ENCODE measurements at regions not wholly inside any gene's neighbourhood (a gene's known extent, or its start where the extent isn't known, plus 50 kb on each side); places are given as distances from the start of the nearest gene placed in this dataset.

DNA sequence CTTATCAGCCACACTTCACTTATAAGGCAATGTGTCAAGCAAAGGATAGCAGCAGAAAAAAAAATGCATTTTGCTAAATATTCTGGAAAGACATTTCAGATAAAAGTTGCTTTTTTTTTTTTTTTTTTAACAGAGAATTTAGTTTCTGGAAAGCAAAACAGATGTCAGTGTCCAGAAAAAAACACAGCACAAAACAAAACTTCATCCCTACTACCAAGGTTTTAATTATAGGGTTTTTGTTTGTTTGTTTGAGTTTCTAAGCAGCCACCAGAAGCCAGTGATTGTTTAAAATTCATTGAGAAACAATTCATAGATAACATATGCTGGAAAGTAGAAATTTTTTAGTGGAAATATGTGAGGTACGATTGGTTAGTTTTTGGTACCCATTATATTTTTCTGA is 1202.7 kb downstream of the OTOL1 start:
- DNase-seq, result no peak
- Histone ChIP-seq H3K9me3 (ENCODE audit: control insufficient read depth, low read depth, low read length) (no peaks in the 10 kb centered on the region), H3K23ac (ENCODE audit: insufficient read length, low read depth, low read length) (no peak overlapping the region), H2AFZ (ENCODE audit: low read length) (no peak overlapping the region), H3K4ac (ENCODE audit: low read depth, low read length) (no peak overlapping the region), H2BK20ac (ENCODE audit: low read depth, low read length, poor library complexity, severe bottlenecking) (no peak overlapping the region), H4K5ac (ENCODE audit: insufficient read length, low read depth, low read length) (no peak overlapping the region), H3K23me2 (ENCODE audit: insufficient read length, low read depth, low read length, poor library complexity, severe bottlenecking) (no peaks in the 10 kb centered on the region), H3K4me1 (ENCODE audit: insufficient read depth, low read length) (no peaks in the 10 kb centered on the region), H2BK5ac (ENCODE audit: insufficient read length, low read length) (no peak overlapping the region), H2BK15ac (ENCODE audit: low read depth, low read length) (no peak overlapping the region), H2BK120ac (ENCODE audit: low read depth, low read length, poor library complexity, severe bottlenecking) (no peak overlapping the region), H2BK12ac (ENCODE audit: insufficient read length, low read depth, low read length) (no peak overlapping the region), H3K79me2 (ENCODE audit: insufficient read depth, low read length) (no peaks in the 10 kb centered on the region), H2AK5ac (ENCODE audit: insufficient read length, low read length) (no peak overlapping the region), H4K20me1 (ENCODE audit: control insufficient read depth, insufficient read depth, insufficient read length) (no peaks in the 10 kb centered on the region), H3T11ph (ENCODE audit: low read length) (no peak overlapping the region), H3K27ac (ENCODE audit: insufficient read length, low read depth, low read length) (no peak overlapping the region), H3K56ac (ENCODE audit: insufficient read length, low read depth, low read length) (no peak overlapping the region), H4K91ac (ENCODE audit: insufficient read length, low read depth, low read length) (no peak overlapping the region), H3K79me1 (ENCODE audit: insufficient read depth, low read depth, low read length, poor library complexity, severe bottlenecking) (no peaks in the 10 kb centered on the region), H3K14ac (ENCODE audit: insufficient read depth, low read length) (no peak overlapping the region), H3K4me2 (ENCODE audit: insufficient read depth, insufficient read length, low read length) (no peak overlapping the region), H3K9ac (ENCODE audit: extremely low read depth, insufficient read length, low read length) (no peak overlapping the region), H3K27me3 (ENCODE audit: insufficient read depth, low read length) (no peaks in the 10 kb centered on the region), H3K18ac (ENCODE audit: insufficient read length, low read depth, low read length) (no peak overlapping the region), H4K8ac (replicated peaks; ENCODE audit: insufficient read length, low read depth, low read length) (no peak overlapping the region)
- Mint-ChIP-seq H3K27me3 (ENCODE audit: low read depth) (no peaks in the 10 kb centered on the region), H3K4me3 (no peak overlapping the region), H3K4me1 (peaks cover 0 to 1% of the 10 kb centered on the region in 2 experiments; a peak in 1 of 4 replicates), H3K27ac (no peak overlapping the region), H3K36me3 (ENCODE audit: insufficient read depth in 1 of 3, low read depth in 3 of 3) (peaks cover 1 to 5% (median 4%) of the 10 kb centered on the region in 3 experiments; a peak in 3 of 7 replicates), H3K9me3 (peaks cover 3 to 5% of the 10 kb centered on the region in 2 experiments; a peak in 2 of 5 replicates)
- WGBS (ENCODE audit: extremely low coverage, insufficient read length, low lambda C conversion rate), result 100% methylated on average over 1 of the region's 1 CpG
- no peak for TF ChIP-seq CTCF (conservative IDR thresholded peaks at IDR 0.05)

All from H9 (cell line).